ENCODE measurements at regions not wholly inside any gene's neighbourhood (a gene's known extent, or its start where the extent isn't known, plus 50 kb on each side); places are given as distances from the start of the nearest gene placed in this dataset.
"Not testable (repeated sequence)": the region's sequence is repeated elsewhere in the genome, so short reads cannot be mapped to it uniquely, and the experiment has no call there.

- DNase-seq = no peak
These were observed 122.2 kb upstream of the GMNC start for GRCh38 chr3:190984502-190985244.

- no peak for DNase-seq
These were observed 121.4 kb upstream of the GMNC start for GRCh38 chr3:190983875-190984274.

- DNase-seq = no peak
These were observed 111.3 kb upstream of the GMNC start for GRCh38 chr3:190973771-190974170.

- no peak for DNase-seq
These were observed 110.4 kb upstream of the GMNC start for GRCh38 chr3:190972840-190973270.

- DNase-seq = no peak
These were observed 109.7 kb upstream of the GMNC start for GRCh38 chr3:190972196-190972595.

GRCh38 chr3:190970560-190970959 lies 108.1 kb upstream of the GMNC start:
- no peak for DNase-seq

- DNase-seq = no peak
These were observed 106.1 kb upstream of the GMNC start for GRCh38 chr3:190968616-190969015.

- DNase-seq = not testable (repeated sequence)
These were observed 102.4 kb upstream of the GMNC start for GRCh38 chr3:190964931-190965330.

GRCh38 chr3:190959077-190959476 lies 96.6 kb upstream of the GMNC start:
- DNase-seq = no peak

GRCh38 chr3:190941694-190942260 lies 79.3 kb upstream of the GMNC start:
- DNase-seq = peak in 2 of 3 experiments; percentile 44 to 73

GRCh38 chr3:190934616-190935015 lies 72.1 kb upstream of the GMNC start:
- DNase-seq = not testable (repeated sequence)

- DNase-seq = no peak
These were observed 64.1 kb upstream of the GMNC start for GRCh38 chr3:190926619-190927018.

- peak in 2 of 3 experiments; percentile 16 to 69 for DNase-seq
These were observed 50.2 kb upstream of the GMNC start for GRCh38 chr3:190912736-190913135.

Data from NCI-H1417 (cell line).